NCI-H82 (cell line): ENCODE measurements at regions not wholly inside any gene's neighbourhood (a gene's known extent, or its start where the extent isn't known, plus 50 kb on each side); places are given as distances from the start of the nearest gene placed in this dataset.

Experiments used
- DNase-seq: peaks from one replicate; lab custom pipeline; 2025; lab: John Stamatoyannopoulos, UW

DNA sequence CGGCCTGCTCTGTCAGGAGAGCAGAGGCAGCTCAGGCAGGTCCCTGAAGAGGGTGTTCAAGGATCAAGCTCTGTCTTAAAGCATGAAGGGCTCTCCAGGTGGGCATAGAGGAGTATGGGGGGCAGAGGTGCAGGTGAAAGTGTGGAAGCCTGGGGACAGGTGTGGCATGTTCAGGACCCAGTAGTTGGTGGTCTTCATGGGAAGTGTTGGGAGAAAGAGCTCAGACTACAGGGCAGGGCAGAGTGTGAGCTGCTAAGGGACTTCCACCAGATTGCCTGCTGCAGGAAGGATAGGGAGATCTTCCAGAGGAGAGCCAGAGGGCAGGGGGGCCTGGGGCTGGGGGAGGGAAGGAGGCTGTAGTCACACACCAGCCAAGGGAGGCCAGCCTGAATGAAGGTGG lies 156.5 kb upstream of the GDF10 start:
- DNase-seq, result no peak

DNA sequence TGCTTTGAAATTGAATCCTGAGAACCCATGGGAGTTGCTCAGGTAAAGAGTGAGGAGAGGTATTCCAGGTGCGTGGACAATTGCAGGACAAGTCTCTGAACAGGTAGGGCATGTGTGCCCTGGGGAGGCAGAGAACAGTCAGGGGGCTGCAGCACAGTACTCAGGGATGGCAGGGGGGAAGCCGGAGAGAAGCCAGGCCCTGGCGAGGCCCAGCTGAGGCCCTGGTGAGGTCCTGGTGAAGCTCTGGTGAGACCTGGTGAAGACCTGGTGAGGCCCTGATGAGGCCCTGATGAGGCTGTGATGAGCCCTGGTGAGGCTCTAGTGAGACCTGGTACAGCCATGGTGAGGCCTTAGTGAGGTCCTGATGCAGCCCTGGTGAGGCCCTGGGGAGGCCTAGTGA lies 155.5 kb upstream of the GDF10 start:
- no peak for DNase-seq

DNA sequence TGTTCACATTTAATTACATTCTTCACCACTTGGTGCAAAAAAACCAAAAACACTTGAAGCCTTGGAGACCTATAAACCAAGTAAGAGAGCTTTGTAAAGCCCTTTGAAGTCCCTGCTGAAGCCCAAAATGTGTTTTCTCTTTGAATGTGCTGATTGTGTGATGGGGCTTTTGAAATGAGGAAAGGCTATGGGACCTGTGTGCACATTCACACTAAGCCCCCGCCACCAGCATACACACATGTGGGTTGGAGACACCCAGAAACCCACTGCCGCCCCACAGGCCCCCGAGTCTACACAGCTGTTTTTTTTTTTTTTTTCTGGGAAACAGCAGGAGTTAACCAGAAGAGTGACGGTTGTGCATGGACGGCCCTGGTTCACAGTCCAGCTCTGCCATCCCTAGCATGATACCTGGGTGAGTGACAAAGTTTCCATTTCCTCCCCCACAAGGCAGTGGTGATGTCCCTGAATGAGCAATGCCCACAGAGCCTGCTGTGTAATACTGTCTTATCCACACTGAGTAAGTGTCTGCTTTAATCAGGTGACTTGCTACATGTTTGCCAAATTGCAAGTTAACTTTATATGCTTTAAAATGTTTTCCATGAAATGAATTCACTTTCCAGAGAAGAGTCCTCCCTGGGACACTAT lies 154.6 kb upstream of the GDF10 start:
- no peak for DNase-seq

- no peak for DNase-seq
Measured at GRCh38 chr10:47146572-47146971, 153.4 kb upstream of the GDF10 start.

- DNase-seq, result no peak
Measured at GRCh38 chr10:47147186-47147585, 152.8 kb upstream of the GDF10 start.

- DNase-seq, result no peak
Measured at GRCh38 chr10:47150581-47150980, 149.4 kb upstream of the GDF10 start.

GRCh38 chr10:47151920-47152319 lies 148.1 kb upstream of the GDF10 start:
- DNase-seq, result no peak

DNA sequence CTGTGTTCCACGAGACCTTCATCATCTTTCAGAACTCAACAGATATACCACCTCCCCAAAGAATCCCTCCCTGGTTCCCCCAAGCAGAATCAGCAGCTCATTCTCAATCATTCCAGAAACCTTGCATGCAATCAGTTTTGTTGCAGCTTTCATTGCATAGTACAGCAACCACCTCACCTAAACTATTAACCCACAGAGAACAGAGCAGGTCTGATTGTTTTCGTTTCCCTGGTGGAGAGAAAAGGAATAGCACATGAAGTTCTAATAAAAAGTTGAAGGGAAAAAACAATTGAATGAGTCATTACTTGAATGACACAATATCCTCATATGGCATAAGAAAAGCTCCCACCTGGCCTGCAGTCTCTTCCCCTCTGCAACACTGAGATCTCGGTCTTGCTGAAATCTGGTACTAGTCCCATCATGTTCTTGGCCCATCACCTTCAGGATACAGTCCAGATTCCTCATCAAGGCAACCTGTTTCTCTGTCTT lies 147.1 kb upstream of the GDF10 start:
- DNase-seq, result no peak

GRCh38 chr10:47154762-47155161 lies 145.2 kb upstream of the GDF10 start:
- DNase-seq, result no peak

- no peak for DNase-seq
Measured at GRCh38 chr10:47156873-47157272, 143.1 kb upstream of the GDF10 start.

- DNase-seq, result no peak
Measured at GRCh38 chr10:47158116-47159071, 141.6 kb upstream of the GDF10 start.

DNA sequence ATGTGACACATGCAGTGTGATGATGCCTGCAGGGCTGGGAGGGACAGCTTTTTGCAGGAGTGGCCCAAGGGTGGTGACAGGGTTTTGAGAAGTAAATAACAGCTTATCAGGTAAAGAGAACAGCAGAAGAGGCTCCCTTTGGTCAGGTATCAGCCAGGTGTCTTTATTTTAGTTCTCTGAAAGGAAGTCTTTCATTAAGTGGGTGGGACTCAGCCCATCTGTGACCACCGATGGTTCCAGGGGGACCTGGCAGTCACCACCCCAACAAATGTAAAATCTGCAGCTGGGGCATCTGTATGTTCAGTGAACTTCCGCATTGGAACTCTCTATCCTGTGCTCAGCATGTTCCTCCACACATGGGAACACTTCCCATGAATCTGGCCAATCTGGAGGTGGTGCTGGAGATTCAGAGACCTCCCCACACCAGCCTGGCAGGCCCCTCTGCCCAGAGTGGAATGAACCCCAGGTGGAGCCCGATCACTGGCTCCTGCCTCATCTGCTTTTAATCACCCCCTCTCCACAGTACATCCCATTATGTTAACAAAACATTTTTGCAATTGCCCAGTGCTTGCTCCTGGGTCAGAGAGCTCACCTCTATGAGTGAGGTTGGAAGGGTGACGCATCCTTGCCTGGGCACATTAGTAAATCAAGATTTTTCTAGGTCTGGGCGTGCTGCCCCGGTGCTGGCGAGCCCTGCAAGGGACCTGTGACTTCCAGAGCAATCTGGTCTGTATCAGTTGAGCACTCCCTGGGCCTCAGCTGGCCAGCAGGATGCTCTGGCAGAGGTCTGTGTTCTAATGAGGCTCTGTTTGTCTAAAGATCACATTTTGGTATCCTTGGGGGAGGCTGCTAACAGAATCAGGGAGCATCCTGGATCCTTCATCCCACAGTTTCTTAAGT lies 140.4 kb upstream of the GDF10 start:
- no peak for DNase-seq

- no peak for DNase-seq
Measured at GRCh38 chr10:47160261-47160908, 139.6 kb upstream of the GDF10 start.

DNA sequence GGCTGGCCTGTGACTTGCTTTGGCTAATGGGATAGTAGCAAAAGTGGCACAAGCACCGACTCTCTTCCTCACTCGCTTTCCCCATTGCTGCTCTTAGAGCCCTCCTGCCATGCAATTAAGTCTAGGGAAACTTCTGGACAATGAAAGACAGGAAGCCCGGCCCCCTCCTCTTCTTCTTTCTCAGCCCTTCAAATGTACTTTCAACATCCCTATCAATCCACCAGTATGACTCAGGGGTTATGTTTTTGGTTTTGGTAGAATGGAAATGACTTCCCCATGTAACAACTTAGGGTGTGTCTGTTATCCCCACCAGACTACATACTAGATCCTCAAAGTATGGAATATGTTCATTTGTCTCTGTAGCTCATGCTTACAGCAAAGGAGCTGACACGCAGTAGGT lies 139.0 kb upstream of the GDF10 start:
- no peak for DNase-seq

DNA sequence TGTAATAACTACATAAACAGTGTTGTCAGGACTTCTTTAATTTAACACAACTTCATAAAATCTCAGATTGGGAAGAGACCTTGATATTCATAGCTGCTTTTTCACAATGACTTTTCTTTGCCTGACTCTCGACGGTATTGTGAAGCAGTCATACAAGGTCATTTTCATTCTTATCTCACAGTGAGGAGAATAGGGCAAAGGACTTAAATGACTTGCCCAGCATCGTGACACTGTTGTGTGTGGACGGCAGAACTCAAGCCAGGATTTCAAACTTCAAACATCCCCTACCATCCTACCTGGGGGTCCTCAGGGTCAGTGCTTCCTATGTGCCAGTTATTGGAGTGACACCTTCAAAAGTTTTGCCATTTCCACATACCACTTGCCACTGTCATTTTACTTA lies 138.5 kb upstream of the GDF10 start:
- DNase-seq, result no peak

DNA sequence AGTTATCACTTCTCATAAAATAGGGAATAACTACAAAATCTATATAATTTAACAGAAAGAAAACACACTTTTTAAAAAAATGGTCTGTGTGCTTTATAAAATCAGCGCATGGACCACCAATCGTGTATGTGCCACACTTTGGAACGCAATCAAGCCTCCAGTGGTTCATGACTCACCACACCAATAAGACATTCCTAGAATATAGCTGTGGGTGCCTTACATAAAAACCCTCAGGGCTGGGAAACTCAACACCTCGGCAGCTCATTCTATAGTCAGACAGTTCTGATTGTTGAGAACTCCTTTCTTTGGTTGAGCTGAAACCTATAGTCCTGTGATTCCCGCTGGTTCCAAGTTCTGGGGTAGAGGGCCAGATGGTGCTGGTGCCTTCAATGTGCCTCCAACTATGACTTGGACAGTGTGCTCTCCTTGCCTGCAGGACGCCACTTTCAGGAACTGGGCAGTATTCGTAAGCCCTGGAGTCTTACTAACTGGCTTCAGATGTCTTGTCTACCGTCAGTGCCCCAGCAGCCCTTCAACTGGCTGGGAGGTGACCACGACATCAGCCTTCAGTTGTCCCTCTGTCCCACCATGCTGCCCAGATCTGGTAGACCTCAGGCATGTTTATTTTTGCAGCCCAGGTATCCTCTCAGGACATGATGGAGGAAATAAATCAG lies 135.7 kb upstream of the GDF10 start:
- DNase-seq, result no peak

- no peak for DNase-seq
Measured at GRCh38 chr10:47164800-47165128, 135.2 kb upstream of the GDF10 start.

DNA sequence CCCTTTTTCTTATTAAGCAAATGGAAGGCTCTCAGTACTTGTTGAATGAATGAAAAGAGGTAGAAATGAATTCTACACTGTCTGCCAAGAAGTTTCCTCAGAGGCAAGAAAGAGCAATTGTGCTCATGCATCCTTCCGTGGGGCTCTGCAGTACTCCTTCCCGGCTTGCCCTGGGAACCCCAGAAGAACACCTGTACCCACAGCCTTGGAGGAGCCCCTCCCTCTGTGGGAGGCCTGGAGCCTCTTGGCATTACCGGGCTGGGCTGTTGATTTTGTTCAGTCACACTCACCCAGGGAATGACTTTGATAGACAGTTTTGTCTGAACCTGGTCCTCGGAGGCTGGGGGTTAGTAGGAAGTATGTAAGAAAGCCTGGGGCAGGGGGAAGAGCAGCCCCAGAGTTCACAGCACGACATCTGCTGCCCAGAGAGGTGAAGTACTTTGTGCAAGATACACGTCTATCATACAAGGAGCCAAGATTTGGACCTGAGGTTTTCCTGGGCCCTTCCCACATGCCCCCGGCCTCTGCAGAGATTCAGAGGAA lies 134.8 kb upstream of the GDF10 start:
- no peak for DNase-seq

- no peak for DNase-seq
Measured at GRCh38 chr10:47165711-47166404, 134.1 kb upstream of the GDF10 start.

DNA sequence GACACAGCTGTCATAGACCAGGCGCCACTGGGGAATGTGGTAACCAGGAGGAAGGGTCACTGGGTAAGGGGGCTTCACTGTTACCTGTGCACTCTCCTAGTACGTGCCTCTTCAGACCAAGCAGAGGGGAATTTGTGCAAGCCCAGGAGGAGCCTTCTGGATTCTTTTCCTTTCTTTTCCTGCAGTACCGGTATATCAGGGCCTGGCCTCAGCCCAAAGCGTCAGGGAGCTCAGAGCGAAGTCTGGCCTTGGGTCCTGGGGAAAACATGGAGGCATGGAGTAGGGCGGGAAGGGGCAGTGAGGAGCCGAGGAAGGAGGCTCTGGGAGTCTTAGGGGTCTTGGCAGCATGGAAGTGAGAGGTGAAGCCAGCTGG lies 133.6 kb upstream of the GDF10 start:
- no peak for DNase-seq
